ENCODE measurements at regions not wholly inside any gene's neighbourhood (a gene's known extent, or its start where the extent isn't known, plus 50 kb on each side); places are given as distances from the start of the nearest gene placed in this dataset.
"Not testable (repeated sequence)": the region's sequence is repeated elsewhere in the genome, so short reads cannot be mapped to it uniquely, and the experiment has no call there.

DNA sequence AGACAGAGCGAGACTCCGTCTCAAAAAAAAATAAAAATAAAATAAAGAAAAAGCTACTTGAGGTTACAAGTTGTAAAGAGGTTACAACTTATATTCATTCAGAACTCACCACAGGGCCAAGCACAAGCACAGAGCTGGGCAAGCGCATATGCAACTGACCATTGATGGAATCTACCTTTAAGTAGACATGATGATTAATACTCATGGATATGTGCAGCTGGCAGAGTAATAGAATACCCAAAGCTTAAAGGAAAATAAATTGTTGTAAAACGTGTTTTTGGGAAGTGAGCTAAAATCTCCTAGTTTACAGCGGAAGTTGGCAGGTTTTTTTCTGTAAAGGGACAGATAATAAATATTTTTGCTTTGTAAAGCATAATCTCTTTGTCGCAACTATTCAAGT, 111.6 kb downstream of the TMEM168 start:
- peak; percentile 5 for DNase-seq (ENCODE audit: low read depth)

DNA sequence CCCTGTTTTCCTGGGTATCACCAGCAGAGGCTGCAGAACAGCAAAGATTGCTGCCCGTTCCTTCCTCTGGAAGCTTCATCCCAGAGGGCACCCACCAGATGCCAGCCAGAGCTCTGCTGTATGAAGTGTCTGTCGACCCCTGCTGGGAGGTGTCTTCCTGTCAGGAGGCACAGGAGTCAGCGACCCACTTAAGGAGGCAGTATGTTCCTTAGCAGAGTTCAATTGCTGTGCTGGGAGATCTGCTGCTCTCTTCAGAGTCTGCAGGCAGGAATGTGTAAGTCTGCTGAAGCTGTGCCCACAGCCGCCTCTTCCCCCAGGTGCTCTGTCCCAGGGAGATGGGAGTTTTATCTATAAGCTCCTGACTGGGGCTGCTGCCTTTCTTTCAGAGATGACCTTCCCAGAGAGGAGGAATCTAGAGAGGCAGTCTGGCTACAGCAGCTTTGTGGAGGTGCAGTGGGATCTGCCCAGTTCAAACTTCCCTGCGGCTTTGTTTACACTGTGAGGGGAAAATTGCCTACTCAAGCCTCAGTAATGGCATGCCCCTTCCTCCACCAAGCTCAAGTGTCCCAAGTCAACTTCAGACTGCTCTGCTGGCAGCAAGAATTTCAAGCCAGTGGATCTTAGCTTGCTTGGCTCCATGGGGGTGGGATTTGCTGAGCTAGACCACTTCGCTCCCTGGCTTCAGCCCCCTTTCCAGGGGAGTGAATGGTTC, 100.6 kb downstream of the TMEM168 start:
- not testable (repeated sequence) for DNase-seq (ENCODE audit: low read depth)

DNA sequence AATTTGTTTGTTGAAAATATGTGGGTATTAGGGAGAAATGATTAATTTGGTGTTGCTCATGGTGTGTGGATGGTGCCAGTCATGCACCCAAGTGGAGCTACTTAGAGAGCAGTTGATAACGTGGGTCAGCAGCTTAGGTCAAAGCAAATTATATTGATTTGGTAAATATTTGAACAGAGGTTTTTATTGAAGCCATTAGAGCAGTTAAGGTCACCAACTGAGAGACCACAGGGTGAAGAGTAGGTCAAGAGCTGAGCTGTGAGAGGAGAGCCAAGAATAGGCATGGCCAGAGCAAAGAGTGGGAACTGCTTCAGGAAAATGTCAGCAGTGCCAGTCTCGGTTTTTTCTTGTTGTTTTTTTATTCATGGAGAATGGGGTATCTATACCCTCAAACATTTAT, 97.9 kb downstream of the TMEM168 start:
- DNase-seq (ENCODE audit: low read depth): no peak

DNA sequence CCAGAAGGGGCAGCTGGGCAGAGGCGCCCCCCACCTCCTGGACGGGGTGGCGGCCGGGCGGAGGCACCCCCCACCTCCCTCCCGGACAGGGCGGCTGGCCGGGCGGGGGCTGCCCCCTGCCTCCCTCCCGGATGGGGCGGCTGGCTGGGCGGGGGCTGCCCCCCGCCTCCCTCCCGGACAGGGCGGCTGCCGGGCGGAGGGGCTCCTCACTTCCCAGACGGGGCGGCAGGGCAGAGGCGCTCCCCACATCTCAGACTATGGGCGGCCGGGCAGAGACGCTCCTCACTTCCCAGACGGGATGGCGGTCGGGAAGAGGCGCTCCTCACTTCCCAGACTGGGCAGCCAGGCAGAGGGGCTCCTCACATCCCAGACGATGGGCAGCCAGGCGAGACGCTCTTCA, 93.0 kb downstream of the TMEM168 start:
- DNase-seq (ENCODE audit: low read depth): not testable (repeated sequence)

DNA sequence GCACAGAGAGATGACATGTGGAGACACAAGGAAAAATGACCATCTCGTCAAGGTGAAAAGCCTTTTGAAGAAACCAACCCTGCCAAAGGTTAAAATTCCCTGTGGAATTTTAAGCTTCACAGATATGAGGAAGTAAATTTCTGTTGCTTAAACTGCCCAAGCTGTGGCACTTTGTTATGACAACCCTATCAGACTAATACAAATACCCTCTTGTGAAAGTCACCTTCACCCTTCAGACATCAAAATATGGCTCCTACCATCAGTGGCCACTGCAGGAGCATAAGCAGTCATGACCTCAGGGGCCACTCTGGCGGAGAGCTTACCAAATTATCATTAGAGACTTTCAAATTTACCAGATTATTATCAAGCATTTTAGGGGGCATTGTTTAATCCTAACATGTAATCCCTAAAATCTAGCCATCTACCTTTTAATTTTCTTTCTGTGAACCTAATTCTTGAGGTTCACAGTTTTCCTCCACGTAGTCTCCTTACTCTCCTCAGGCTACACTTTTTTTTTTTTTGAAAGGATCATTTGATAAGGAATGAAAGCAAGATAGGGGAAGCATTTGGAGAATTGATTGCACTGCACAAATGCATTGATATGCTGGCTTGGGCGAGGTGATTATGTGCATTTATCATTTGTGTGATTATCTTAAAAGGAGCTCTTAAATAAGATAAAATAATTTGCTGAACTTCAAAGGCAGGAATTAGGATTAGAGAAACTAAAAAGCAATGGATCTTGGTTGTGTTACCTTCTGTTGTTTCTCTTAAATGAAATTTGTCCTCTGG, 90.3 kb downstream of the TMEM168 start:
- no peak for DNase-seq (ENCODE audit: low read depth)

DNA sequence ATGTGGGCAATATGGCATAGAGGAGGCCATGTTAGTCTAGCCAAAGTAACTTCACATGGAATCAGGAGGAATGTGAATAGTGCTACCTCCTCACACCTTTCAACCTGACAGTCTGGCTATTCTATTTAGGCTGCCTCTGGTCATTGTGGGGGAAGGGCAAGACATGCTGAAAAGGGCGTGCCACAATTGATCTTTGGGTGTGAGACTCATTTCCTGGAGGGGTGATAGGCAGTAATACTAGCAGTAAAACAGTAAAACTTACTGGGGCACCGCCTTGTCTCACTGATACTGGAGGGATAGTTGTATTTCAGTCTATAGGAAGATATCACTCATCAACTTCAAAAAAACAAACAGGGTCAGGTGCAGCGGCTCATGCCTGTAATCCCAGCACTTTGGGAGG, 88.7 kb downstream of the TMEM168 start:
- no peak for DNase-seq (ENCODE audit: low read depth)

DNA sequence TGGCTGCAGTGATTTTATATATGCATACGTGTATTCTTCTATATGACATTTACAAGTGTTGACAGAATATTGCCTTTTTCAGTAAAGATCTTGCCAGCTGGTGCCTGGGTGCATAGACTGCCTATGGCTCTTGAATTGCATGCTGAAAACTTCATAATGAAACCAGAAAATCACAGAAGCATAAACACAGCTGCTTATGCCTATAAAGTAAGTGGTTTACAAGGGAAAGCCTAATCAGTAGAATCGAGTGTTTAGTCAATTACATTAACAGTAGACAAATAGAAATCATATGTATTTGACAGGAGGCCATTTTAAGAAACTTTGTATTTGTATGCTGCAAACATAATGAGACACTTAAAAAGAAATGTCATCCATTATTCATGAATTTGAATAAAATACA, 82.5 kb downstream of the TMEM168 start:
- no peak for DNase-seq (ENCODE audit: low read depth)

DNA sequence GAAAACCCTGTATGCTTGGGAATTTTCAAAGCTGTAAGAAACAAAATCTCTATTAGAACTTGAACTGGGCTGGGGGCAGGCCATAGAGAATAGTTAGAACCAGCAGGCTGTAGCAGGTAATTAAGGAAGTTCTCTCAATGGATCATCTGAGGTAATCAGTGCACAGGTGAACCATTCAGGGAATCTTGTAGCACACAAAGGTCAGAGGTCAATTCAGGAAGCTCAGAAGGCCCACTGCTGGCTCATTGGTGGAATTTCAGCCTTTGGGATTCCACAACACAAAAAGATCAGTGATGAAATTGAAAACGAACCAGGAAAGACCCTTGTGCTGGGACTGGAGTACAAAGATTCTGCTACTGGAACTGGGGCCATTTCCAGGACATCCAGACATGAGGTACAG, 82.0 kb downstream of the TMEM168 start:
- no peak for DNase-seq (ENCODE audit: low read depth)
